ENCODE measurements at regions not wholly inside any gene's neighbourhood (a gene's known extent, or its start where the extent isn't known, plus 50 kb on each side); places are given as distances from the start of the nearest gene placed in this dataset.
"Not testable (repeated sequence)": the region's sequence is repeated elsewhere in the genome, so short reads cannot be mapped to it uniquely, and the experiment has no call there.

DNA sequence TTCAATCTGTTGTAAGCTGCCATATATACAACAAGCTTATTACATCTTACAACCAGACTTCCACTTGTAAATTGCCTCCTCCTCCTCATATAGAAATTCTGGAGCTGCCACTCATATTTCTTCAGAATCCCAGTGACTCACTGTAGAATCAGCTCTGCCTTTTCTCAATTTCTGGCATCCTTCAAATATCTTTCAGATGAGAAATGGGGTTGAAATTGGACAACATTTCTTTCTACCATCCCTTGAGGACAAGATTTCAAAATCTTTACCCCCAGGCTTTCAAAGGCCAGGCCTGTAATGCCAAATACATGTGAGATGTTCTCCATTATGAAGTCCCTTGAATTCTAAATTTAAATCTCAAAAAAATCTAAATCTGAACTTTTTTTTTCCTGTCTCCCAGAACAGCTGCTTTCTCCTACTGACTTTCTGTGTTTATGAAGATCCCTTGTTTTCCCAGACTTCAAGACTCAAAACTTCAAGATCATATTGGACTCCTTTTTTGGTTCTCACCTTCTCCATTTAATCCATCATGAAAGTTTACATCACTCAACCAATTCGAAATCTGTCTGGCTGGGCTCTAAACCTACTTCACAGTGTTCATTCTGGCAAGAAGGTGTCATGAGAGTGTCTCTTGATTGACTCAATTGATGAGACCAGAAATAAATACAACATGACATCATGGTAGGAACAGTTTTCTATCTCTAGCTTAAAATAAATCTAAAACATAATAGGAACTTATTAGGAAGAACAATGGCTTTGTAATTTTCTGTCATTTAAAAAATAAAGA, 109.8 kb downstream of the HMHB1 start:
- no peak for FAIRE-seq
- Histone ChIP-seq H3K27me3 (ENCODE audit: control insufficient read depth, insufficient read depth, low read length) (no peaks in the 10 kb centered on the region), H3K4me3 (ENCODE audit: low read depth, low read length) (no peak overlapping the region), H3K36me3 (ENCODE audit: control insufficient read depth, insufficient read depth, low read length) (no peaks in the 10 kb centered on the region)
- TF ChIP-seq, protein P1, sequence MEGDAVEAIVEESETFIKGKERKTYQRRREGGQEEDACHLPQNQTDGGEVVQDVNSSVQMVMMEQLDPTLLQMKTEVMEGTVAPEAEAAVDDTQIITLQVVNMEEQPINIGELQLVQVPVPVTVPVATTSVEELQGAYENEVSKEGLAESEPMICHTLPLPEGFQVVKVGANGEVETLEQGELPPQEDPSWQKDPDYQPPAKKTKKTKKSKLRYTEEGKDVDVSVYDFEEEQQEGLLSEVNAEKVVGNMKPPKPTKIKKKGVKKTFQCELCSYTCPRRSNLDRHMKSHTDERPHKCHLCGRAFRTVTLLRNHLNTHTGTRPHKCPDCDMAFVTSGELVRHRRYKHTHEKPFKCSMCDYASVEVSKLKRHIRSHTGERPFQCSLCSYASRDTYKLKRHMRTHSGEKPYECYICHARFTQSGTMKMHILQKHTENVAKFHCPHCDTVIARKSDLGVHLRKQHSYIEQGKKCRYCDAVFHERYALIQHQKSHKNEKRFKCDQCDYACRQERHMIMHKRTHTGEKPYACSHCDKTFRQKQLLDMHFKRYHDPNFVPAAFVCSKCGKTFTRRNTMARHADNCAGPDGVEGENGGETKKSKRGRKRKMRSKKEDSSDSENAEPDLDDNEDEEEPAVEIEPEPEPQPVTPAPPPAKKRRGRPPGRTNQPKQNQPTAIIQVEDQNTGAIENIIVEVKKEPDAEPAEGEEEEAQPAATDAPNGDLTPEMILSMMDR (IDR thresholded peaks at IDR 0.05; ENCODE audit: insufficient read depth, low read length, severe bottlenecking) = no peak
- peak; percentile 94 for DNase-seq (ENCODE audit: low read depth)

DNA sequence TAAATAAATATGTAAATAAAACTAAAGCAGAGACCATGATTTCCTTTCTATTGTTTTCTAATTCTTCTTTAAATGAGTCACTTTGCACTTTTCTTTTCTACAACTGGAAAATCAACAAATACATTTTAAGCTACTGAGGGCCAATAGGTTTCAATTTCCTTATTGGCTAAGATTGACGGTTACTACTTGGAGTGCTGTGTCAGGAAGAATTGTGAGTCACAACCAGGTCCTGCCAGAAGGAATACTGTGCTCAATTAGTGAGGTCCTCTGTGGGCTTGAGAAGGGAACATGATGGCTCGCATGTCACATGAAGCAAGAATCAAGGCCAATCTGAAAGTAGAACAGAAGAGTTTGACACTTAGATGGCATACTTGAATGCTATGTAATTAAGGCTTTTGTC, 110.8 kb downstream of the HMHB1 start:
- Histone ChIP-seq H3K27me3 (ENCODE audit: control insufficient read depth, insufficient read depth, low read length) (no peaks in the 10 kb centered on the region), H3K36me3 (ENCODE audit: control insufficient read depth, insufficient read depth, low read length) (no peaks in the 10 kb centered on the region), H3K4me3 (ENCODE audit: low read depth, low read length) (no peak overlapping the region)
- DNase-seq (ENCODE audit: low read depth) (peak; percentile 88), FAIRE-seq (no peak)
- TF ChIP-seq, protein P1 (IDR thresholded peaks at IDR 0.05; ENCODE audit: insufficient read depth, low read length, severe bottlenecking) = no peak

DNA sequence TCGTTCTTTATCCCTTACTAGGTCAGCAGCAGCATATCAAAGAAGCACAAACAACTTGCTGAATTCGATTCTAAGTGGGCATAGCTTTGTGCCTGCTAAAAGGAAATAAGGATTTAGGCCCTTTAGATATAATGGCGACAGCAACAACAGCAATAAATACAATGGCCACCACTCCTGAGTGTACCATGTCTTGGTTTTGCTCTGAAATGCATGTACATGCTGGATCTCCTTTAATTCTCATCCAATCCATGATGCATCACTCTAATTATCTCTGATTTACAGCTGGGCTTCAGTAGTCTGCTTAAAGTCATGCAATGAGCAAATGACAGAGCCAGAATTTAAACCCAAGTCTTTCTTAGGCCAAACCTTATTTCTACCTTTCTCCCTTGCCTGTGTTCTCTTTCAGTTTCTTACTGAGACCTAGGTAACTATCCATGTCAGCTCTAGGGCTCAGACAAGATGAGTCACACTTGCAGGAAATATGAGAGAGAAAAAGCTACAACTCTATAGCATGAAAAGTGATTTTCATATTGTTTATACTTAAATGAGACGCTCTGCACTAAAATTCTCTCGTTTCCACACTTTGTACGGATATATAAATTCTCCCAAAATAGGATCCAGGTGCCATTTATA, 111.8 kb downstream of the HMHB1 start:
- Histone ChIP-seq H3K27me3 (ENCODE audit: control insufficient read depth, insufficient read depth, low read length) (no peaks in the 10 kb centered on the region), H3K36me3 (ENCODE audit: control insufficient read depth, insufficient read depth, low read length) (no peaks in the 10 kb centered on the region), H3K4me3 (ENCODE audit: low read depth, low read length) (no peak overlapping the region)
- FAIRE-seq (no peak), DNase-seq (ENCODE audit: low read depth) (peak; percentile 71)
- TF ChIP-seq, protein P1 (IDR thresholded peaks at IDR 0.05; ENCODE audit: insufficient read depth, low read length, severe bottlenecking) = no peak

DNA sequence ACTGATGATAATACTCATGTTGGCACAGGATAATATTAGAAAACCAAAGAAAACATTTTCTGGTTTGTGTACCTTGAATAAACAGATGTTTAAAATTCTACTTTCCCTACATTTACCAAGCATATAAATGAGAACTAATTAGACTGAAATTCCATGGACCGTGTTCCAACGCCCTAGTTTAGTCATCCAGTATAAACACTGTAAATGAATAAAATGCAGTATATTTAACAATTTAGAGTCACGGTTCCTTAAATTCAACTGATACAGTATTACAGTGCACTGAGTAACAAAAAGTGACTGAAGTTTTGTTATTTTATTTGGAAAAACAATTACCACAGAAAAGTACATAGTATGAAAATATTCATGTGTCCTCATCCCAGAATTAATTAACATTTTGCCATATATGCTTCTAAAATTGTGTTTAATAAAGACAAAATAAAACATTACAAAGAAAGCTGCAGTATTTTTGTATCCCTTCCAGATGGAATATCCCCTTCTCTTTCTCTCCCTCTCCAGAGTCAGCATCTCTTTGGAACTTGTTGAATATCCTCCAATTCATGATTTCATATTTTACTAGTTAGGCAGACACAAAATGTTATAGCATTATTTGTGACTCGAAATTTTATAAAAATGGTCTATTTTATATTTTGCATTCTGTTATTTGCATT, 112.5 kb downstream of the HMHB1 start:
- Histone ChIP-seq H3K36me3 (ENCODE audit: control insufficient read depth, insufficient read depth, low read length) (no peaks in the 10 kb centered on the region), H3K4me3 (ENCODE audit: low read depth, low read length) (no peak overlapping the region), H3K27me3 (ENCODE audit: control insufficient read depth, insufficient read depth, low read length) (no peaks in the 10 kb centered on the region)
- no peak for DNase-seq (ENCODE audit: low read depth)
- TF ChIP-seq, protein P1 (IDR thresholded peaks at IDR 0.05; ENCODE audit: insufficient read depth, low read length, severe bottlenecking) = no peak
- no peak for FAIRE-seq

DNA sequence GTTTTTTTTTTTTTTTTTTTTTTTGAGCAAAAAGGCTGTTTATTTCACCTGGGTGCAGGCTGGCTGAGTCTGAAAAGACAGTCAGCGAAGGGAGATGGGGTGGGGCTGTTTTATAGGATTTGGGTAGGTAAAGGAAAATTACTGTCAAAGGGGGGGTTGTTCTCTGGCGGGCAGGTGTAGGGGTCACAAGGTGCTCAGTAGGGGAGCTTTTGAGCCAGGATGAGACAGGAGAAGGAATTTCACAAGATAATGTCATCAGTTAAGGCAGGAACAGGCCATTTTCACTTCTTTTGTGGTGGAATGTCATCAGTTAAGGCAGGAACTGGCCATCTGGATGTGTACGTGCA, 113.0 kb downstream of the HMHB1 start:
- H3K27me3 ChIP-seq (ENCODE audit: control insufficient read depth, insufficient read depth, low read length); DNase-seq (ENCODE audit: low read depth); H3K4me3 ChIP-seq (ENCODE audit: low read depth, low read length); H3K36me3 ChIP-seq (ENCODE audit: control insufficient read depth, insufficient read depth, low read length); FAIRE-seq: not testable (repeated sequence)

DNA sequence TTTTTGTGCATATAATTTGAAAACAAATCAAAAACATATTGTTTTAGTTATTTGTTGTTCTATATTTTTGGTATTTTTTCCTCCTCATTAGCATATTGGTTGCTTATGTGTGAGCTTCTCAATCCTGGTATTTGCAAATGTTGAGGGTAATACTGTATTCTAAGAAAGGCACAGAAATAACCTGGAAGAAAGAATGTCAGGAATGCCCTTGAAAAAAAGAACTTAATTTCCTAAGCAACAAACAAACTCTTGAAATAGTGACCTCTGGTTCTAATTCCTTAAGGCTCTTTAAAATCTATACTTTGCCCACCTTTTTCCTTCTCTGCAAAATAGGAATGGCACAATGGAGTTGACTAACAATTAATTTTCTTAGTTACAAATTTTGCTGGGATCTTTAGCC, 117.5 kb downstream of the HMHB1 start:
- no peak for FAIRE-seq
- no peaks in the 10 kb centered on the region for H3K27me3 ChIP-seq (ENCODE audit: control insufficient read depth, insufficient read depth, low read length)
- no peaks in the 10 kb centered on the region for H3K36me3 ChIP-seq (ENCODE audit: control insufficient read depth, insufficient read depth, low read length)
- DNase-seq (ENCODE audit: low read depth) = no peak
- no peak overlapping the region for H3K4me3 ChIP-seq (ENCODE audit: low read depth, low read length)
- TF ChIP-seq, protein P1 (IDR thresholded peaks at IDR 0.05; ENCODE audit: insufficient read depth, low read length, severe bottlenecking) = no peak
